GM21529 (cell line): ENCODE measurements at regions not wholly inside any gene's neighbourhood (a gene's known extent, or its start where the extent isn't known, plus 50 kb on each side); places are given as distances from the start of the nearest gene placed in this dataset.

ENCODE experiments used
- ATAC-seq: cut with Tn5 transposase; IDR thresholded peaks from one replicate; pipeline ENCODE4 v1.9.1; 2021; ENCODE audit not compliant: unreplicated experiment

DNA sequence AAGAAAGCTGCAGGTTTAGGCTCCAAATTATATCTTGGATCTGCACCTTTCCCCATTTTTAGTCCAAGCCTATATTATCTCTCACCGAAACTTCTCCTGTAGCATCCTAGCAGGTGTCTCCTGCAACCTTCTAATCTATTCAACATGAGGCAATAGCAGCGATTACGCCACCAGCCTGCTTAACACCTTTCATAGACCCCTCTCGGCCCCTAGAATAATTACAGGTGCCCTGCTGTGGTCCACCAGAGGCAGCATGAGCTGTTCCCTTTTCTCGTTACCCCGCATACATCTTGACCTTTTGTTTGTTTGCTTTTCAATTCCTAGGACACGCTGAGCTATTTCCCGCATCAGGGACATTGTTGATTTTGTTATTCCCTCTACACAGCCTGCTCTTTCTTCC, 361.9 kb downstream of the CYRIA start:
- no peak for ATAC-seq

- ATAC-seq, result no peak
These were observed 362.4 kb downstream of the CYRIA start for GRCh38 chr2:16303273-16303577.

DNA sequence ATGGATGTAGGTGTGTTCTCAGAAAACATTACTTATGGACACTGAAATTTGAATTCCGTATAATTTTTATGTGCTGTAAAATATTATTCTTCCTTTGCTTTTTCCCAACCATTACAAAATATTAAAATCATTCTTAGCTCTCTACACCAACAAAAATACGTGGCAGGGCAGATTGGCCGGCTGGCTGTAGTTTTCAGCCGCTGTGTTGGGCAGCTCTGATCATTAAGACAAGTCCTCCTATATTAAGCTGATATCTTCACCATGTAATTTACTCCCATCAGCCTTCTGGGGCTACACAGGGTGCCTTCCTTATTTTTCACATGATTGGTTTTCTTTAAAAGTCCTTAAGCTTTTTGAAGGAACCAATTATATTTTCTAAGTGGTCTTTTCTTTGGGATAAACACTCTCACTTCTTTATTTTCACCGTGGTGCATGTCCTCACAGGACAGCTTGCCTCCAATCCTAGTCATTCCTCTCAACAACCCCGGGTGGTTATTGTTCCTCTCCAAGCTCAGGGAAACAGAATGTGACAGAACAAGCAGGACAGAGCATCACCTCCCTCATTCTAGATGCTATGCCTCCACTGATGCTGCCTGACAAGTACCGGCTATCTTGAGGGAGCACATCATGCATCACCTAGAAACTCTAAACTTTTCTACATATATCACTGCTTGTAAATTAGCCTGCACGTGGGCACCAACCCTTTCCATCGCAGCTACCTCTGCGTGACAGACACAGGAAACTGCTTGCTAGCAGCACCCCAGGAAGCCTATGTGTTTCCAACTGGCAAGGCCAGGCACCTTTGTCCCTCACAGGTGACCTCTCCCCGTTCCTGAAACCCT, 362.3 kb downstream of the MYCN start:
- ATAC-seq, result no peak

DNA sequence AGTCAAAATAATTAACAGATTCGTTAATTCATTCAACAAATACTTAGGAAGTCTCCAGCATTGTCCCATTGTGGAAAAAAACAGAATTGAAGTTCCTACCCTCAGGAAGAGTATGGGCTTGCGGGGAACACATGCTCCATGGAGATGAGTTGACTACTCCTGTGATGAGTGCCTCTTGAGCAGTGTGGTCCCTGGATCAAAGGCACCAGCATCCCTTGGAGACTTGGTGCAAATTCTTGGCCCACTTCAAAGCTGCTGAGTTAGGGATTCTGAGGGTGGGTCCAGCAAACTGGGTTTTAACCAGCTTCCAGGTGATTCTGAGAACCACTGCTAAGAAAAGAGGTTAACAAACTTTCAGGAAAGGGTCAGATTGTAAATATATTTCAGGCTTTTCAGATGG, 361.6 kb downstream of the MYCN start:
- no peak for ATAC-seq

- ATAC-seq, result no peak
These were observed 358.5 kb downstream of the MYCN start for GRCh38 chr2:16298866-16299265.

DNA sequence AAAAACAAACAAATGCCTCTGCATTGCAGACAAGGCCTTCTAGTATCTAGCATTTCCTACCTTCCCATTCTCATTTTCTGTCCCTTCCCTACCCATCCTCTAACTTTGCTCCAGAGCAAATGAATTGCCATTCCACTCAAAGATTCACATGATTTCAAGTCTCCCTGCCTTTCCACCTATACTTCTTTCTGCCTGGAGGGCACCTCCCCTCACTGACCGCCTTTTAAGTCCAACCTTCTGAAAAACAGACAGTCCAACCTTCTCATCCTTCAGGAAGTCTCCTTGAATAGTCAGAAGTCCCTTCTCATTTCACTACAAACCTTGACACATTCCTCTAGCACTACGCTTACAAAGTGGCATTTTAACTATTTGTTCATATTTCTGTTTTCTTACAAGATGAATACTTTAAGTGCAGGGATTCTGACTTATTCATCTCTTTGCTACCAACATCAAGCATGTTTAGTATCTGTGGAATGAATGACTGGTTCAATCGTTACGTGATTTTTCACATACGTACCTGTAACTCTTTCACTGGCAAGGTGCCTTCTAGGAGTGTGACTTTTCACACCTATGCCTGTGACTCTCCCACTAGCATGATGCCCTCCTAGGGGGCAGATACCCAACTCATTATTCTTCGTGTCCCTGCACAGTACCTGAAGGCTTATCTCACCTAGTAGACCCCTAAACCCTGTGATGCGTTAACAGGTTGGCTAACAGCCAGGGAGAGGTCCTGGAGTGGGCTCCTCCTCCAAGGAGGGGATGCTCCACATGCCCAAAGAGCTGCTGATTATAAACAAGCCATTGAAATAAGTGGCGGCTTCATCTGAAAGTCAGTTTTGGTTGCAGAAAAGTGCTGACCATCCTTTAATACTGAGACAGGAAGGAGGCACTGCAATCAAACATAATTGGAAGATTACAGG, 356.2 kb downstream of the MYCN start:
- ATAC-seq, result no peak

DNA sequence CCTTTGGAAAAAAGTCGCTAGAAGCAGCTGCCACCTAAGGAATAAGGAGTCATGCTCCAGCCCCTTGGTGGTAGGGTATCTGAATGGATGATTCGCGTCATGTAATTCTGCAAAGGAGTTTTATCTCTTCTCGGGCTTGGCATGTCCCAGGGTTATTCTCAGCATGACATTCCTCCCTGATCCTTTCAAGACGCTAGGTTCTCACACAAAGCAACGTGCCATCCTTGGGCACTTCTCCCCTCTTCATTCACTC, 355.6 kb downstream of the MYCN start:
- ATAC-seq, result no peak

GRCh38 chr2:16294791-16295190, 354.4 kb downstream of the MYCN start:
- ATAC-seq, result no peak

DNA sequence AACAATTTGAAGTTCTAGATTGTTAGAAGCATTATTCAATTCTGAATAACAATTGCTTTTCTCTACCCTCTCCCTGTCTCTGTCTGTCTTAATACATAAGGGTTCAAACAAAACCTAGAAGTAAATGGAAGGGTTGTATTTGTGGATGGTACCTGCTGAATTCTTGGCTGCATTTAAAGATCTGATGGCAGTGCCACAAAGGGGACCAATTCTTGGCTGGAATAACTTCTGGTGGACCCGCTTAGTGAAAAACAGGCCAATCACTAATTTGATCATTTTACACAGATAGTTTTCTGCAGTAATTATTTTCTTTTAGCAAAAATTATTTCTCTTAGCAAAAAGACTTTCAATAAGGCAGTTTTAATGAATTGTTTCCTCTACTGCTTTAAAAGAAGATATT, 353.5 kb downstream of the MYCN start:
- ATAC-seq, result no peak

DNA sequence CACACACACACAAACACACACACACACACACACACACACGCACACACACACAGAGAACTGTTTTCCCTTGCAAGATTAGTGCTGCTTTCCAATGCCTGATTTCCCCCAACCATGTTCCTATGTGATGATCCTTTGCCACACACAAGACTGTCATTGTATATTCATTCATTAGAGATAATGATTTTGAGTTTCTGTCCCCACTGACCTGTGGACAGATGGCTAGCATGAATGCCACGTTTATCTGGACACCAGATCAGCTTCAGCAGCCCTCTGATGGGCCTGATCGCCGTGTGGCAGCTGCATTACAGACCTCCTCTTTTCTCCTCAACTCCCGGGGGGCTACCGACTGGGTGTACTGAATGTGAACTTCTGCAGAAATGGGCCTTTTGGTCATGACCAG, 353.0 kb downstream of the MYCN start:
- no peak for ATAC-seq

DNA sequence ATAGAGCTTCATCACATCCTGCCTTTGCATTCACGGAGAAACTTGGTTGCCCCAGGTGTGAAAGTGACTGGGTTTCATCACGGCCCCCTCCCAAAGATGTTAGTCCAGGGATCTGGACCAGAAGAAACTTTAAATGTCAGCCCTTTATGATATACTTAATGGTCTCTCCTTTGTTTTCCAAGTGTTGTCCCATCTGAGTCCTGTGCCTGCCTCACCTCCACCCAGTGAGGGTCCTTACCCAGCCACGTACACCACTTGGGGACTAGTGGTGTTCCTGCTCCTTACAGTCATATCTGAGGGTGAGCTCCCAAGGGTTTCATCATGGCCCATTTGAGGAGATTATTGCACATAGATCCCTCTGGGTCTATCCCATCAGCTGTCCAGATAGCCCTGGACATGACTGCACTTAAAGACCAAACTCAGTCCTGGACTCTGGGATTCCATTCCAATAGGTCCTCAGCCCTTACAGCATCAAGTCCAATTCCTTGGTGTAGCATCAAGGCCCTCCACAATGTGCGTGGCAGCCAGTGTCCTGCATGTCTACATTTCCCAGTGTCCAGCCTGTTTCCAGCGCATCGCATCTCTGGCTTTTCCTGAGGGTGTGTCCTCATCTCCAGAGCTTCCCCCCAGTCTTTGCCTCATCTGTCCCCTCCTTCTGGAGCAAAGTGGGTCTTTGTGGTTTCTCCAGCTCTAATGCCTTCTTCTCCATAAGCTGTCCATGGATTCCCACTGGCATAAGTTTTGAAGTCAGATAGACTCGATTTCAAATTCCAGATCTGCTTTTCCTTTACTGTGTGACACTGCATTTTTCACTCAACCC, 351.6 kb downstream of the MYCN start:
- ATAC-seq, result no peak

DNA sequence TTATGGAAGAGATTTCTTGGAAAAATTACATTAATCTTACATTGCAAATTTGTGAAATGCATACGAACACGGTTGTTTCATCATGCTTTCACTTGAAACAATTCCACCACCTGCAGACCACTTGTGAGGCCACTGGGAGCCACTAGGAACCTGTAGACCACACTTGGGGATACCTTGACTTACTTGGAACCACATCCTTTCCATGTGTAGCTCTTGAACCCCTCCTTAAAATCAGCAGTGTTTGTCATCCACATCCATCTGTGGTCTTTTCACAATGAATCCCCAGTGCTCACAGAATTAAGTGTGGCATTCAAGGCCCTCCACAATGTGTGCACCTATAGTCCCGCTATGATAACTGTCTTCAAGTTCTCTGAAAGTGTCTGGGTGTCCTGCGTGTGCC, 350.9 kb downstream of the MYCN start:
- ATAC-seq, result no peak

GRCh38 chr2:16290311-16291020, 350.1 kb downstream of the MYCN start:
- no peak for ATAC-seq

- ATAC-seq, result no peak
These were observed 348.2 kb downstream of the MYCN start for GRCh38 chr2:16288371-16289112.

- no peak for ATAC-seq
These were observed 347.5 kb downstream of the MYCN start for GRCh38 chr2:16287831-16288230.

- no peak for ATAC-seq
These were observed 346.9 kb downstream of the MYCN start for GRCh38 chr2:16287281-16287680.

DNA sequence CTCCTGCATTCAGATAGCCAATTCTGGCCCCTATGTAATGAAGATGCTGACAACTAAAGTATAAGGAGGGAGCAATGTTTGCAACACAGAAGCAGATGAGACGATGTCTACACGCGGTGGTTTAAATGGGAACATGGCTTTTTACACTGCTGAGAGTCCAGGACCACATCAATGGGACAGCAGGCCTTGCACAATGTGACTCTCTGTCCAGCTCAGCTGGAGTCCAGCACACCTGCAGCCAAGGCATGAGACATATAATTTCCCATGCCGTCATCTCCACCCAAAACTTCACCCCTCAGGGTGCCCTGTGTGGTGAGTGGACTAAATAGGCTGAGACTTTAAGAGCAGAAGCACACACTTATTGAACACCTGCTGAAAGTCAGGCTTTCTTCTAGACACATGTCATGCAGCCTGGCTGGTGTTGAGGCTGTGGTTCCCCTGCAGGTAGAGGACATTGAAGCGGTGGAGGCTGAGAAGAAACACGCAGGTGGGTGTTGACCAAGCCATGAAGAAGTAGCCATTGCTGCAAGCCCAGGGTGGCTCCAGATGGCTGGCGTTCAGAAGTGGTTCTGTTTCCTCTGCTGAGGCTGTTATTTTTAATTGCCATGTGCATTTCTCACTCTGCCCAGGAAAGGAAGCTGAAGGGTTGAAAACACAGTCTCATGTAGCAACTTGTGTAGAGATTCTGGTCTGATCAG, 345.6 kb downstream of the MYCN start:
- no peak for ATAC-seq

- ATAC-seq, result no peak
These were observed 344.7 kb downstream of the MYCN start for GRCh38 chr2:16284941-16285625.
